ENCODE measurements at regions not wholly inside any gene's neighbourhood (a gene's known extent, or its start where the extent isn't known, plus 50 kb on each side); places are given as distances from the start of the nearest gene placed in this dataset.

GRCh38 chr3:157626817-157627216 lies 123.6 kb upstream of the VEPH1 start:
- H3K9me3 ChIP-seq: no peaks in the 10 kb centered on the region
- no peaks in the 10 kb centered on the region for H3K36me3 ChIP-seq
- no peak for ATAC-seq
- no peak for TF ChIP-seq CTCF (IDR thresholded peaks at IDR 0.05)
- no peak overlapping the region for H3K4me3 ChIP-seq
- H3K27me3 ChIP-seq: peaks cover 0 to 38% (median 7%) of the 10 kb centered on the region in 7 donors
- intact Hi-C loops (cut with DNase I): loop anchor here in 1 of 10 donors (10.0 kb wide), 1 partner anchor 668 kb away; no protein-coding TSS in a partner anchor
- WGBS, 2 donors: 50 to 67% methylated on average over 3 of the region's 3 CpGs
- H3K4me1 ChIP-seq: no peaks in the 10 kb centered on the region
- no peak overlapping the region for H3K27ac ChIP-seq
- DNase-seq: no peak

- no peak overlapping the region for H3K4me3 ChIP-seq
- intact Hi-C loops (cut with DNase I): loop anchor here in 2 of 10 donors (5.0 to 10.0 kb wide), 2 partner anchors 670 to 818 kb away; no protein-coding TSS in a partner anchor
- H3K36me3 ChIP-seq: no peaks in the 10 kb centered on the region
- H3K27ac ChIP-seq: no peak overlapping the region
- ATAC-seq (no peak), DNase-seq (no peak)
- TF ChIP-seq CTCF (IDR thresholded peaks at IDR 0.05): no peak
- WGBS, 2 donors: 74 to 81% methylated on average over 2 of the region's 2 CpGs
- H3K4me1 ChIP-seq: no peaks in the 10 kb centered on the region
- H3K27me3 ChIP-seq: peaks cover 0 to 27% (median 11%) of the 10 kb centered on the region in 7 donors
- no peaks in the 10 kb centered on the region for H3K9me3 ChIP-seq
These were observed 121.6 kb upstream of the VEPH1 start for GRCh38 chr3:157624801-157625200.

DNA sequence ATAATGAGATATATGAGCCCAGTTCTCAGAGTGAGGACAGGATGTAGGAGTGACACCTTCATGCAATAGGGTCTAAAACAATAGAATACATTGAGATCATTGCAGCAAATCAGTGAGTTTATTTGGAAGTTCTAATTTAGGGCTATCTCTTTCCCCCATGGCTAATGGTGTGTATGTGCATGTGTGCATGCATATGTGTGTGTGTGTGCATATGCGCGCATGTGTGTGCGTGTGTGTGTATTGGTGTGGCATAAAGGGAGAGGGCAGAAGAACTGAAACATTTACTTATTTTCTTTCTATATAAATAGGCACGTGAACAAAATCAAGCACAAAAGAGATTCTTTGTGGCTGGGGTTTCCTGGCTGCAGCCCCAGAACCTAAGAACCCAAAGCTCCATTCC lies 115.7 kb upstream of the VEPH1 start:
- peaks cover 0 to 14% (median 4%) of the 10 kb centered on the region in 7 donors for H3K27me3 ChIP-seq
- no peaks in the 10 kb centered on the region for H3K36me3 ChIP-seq
- peaks cover 0 to 8% (median 0%) of the 10 kb centered on the region in 9 donors for H3K4me1 ChIP-seq
- ATAC-seq (no peak), DNase-seq (no peak)
- H3K4me3 ChIP-seq: no peak overlapping the region
- H3K27ac ChIP-seq: no peak overlapping the region
- intact Hi-C loops (cut with DNase I): loop anchor here (1.0 to 10.0 kb wide), 7 partner anchors 813 to 916 kb away; no protein-coding TSS in a partner anchor
- WGBS, 2 donors: 69 to 91% methylated on average over 4 of the region's 4 CpGs
- no peak for TF ChIP-seq CTCF (IDR thresholded peaks at IDR 0.05)
- H3K9me3 ChIP-seq: no peaks in the 10 kb centered on the region

GRCh38 chr3:157618075-157618760 lies 115.0 kb upstream of the VEPH1 start:
- ATAC-seq: peak in 5 of 8 donors; percentile 42 to 61 (median 45)
- peaks cover 0 to 8% (median 0%) of the 10 kb centered on the region in 9 donors for H3K4me1 ChIP-seq
- DNase-seq: no peak
- no peaks in the 10 kb centered on the region for H3K9me3 ChIP-seq
- no peak overlapping the region for H3K4me3 ChIP-seq
- intact Hi-C loops (cut with DNase I): loop anchor here (1.0 to 10.0 kb wide), 7 partner anchors 814 to 917 kb away; no protein-coding TSS in a partner anchor
- H3K27ac ChIP-seq: no peak overlapping the region
- H3K36me3 ChIP-seq: no peaks in the 10 kb centered on the region
- H3K27me3 ChIP-seq: peaks cover 0 to 14% (median 4%) of the 10 kb centered on the region in 7 donors
- peak; percentile 38 to 78 (median 71) for TF ChIP-seq CTCF (IDR thresholded peaks at IDR 0.05)
- 23 to 24% methylated on average over 6 of the region's 6 CpGs for WGBS, 2 donors

All from heart right ventricle (tissue), 16 donors.